HG03103 (cell line): ENCODE measurements at regions not wholly inside any gene's neighbourhood (a gene's known extent, or its start where the extent isn't known, plus 50 kb on each side); places are given as distances from the start of the nearest gene placed in this dataset.
A peak's percentile ranks its signal among the peaks of the same experiment; 100 is the strongest.

Source experiments
- ATAC-seq: cut with Tn5 transposase; IDR thresholded peaks from one replicate; pipeline ENCODE4 v1.9.1; 2021; ENCODE audit warnings: low read depth; ENCODE audit not compliant: unreplicated experiment

DNA sequence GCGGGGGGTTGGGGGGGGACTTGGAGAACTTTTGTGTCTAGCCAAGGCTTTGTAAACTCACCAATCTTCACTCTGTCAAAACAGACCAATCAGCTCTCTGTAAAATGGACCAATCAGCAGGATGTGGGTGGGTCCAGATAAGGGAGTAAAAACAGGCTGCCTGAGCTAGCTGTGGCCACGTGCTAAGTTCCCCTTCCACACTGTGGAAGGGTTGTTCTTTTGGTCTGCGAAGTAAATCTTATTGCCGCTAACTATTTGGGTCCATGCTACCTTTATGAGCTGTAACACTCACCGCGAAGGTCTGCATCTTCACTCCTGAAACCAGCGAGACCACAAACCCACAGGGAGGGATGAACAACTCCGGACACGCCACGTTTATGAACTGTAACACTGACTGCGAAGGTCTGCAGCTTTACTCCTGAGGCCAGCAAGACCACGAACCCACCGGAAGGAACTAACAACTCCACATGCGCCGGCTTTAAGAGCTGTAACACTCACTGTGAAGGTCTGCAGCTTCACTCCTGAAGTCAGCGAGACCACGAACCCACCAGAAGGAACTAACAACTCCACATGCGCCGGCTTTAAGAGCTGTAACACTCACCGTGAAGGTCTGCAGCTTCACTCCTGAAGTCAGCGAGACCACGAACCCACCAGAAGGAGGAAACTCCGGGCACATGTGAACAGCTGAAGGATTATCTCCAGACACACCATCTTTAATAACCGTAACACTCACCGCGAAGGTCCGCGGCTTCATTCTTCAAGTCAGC lies 186.6 kb downstream of the ID4 start:
- peak; percentile 81 for ATAC-seq

DNA sequence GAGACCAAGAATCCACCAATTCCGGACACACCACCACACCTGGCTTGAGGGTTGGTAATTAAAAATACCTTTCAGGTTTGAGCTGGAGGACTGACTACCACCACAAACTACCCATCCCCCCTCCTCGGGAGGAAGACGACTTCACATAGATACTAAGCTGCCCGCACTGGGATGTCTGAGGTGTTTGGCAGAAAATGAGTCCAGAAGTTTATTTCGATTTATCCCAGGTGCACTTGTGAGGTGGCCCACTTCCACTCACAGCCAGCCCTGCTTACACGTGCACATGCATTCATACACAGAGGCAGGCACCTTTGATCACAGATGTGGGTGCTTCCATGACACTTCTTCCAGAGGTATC lies 187.1 kb downstream of the ID4 start:
- no peak for ATAC-seq

DNA sequence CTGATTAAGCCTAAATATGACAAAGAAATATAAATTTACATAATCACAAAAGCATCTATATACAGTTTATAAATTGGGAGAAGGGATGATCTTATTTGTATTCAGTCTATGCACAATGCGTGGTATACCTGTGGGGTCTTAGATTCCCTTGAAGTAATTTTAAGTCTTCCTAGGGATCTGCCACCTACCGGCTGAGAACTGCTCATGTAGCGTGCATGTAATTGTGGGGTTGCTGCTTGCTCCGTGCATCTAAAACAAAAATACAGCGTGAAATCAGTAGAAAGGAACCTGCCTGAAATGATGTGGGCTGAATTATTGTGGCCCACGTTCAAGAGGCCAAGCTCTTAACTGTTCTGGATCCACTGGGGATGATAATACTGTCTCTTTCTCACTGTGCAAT lies 187.3 kb downstream of the MBOAT1 start:
- ATAC-seq, result no peak

DNA sequence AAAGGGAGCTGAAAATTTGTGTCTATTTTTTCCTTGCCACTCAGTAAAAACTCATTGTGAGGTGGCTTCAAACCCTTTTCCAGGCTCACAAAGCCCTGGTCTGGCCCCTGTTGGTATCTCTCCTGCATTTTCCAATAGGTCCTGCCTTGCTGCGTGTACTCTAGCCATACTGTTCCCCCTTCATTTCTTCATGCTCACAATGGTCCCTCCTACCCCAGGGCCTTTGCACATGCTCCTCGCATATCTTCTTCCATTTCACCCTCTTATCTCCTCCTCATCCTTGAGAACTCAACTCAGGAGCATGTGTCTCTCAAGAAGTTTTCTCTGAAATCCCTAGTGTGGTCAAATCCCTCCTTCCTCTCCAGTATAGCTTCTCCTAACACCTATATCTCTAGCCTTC lies 186.6 kb downstream of the MBOAT1 start:
- no peak for ATAC-seq

DNA sequence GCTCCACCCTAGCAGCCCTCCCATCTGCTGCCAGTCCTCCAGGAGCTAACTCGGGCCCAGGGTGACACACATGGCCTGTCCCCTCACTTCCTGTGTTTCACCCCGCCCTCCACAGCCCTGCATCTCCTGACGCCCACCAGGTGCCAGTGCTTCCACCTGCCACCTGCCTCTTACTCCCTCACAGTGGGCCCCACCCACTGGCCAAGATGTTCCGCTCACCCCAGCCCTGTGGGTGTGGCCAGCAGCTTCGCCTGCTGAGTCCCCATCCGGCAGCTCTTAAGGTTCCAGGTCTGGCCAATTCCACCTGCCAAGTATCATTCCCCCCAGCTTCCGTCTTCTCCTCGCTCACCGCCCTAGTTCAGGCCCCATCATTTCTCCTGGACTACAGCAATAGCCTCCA lies 184.1 kb downstream of the MBOAT1 start:
- no peak for ATAC-seq

DNA sequence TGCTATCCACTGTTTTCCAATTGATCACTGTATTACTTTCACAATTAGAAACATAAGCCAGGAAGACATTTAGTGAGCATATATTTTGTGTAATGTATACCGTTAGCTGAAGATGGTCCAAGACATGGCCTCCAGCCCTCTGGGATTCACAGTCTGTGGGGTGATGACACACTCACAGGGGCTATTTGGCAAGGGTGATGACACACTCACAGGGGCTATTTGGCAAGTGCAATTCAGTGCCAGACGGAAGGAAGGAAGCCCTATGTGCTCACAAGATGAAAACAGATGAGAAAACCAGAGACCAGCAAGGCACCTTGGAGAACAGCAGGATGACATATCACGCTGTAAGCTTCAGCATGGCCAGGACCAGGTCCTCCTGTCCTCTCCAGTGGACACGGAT lies 183.7 kb downstream of the MBOAT1 start:
- no peak for ATAC-seq

DNA sequence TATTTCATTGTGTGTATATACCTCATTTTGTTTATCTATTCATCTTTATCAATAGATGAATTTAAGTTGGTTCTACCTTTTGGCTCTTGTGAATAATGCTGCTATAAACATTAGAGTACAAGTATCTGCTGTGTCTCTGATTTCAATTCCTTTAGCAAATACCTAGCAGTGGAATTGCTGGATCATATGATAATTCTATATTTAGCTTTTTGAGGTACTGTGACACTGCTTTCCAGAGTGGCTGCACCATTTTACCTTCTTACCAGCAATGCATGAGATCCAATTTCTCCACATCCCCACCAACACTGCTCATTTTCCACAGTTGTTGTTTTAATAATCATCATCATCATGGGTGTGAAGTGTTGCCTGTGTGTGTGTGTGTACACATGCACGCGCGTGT lies 182.3 kb downstream of the MBOAT1 start:
- no peak for ATAC-seq

DNA sequence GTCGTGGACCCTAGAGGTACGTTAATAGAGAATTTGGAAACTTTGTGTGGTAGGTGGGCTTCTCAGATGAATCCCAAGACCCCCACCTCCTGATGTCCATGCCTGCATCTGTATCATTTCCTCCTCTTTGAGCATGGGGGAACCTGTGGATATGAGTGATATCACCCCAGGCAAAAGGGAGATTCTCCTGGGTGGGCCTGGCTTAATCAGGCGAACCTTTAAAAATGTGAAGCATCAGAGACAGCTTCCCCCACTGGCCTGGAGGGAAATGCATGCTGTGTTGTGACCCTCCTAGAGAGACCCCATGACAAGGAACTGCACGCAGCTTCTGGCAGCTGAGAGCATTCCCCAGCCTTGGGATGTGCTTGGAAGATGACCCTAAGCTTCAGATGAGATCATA lies 180.9 kb downstream of the MBOAT1 start:
- no peak for ATAC-seq

DNA sequence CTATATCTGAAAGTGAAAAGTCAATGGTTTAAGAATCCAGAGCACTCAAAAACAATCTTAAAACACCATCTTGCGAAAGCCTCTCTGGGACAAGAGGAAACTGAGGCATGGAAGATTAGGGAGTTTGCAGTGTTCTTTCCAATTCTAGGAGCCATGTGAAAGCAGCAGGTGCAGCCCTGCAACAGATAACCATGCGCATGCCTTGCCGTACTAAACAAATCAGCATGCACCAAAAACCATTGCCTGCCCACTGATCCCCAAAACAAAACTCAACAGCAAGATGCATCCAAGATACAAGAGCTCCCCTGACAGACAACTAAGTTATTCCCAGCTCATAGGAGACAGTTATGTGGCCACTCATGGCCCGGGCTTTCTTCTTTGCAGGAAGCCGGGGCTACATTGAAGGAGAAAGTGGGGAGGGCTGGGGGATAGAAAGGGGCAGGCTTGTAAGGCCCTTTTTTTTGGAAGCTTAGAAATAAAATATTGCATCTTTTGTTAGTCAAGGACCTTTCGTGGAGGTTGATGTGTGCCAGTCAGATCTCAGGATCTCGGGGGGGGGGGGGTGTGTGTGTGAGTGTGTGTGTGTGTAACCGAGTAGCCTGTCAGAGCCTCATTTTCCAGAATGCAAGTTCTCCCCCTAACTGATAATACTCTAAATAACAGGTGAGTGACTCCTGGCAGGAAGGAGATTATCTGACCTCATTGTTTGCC lies 178.4 kb downstream of the MBOAT1 start:
- no peak for ATAC-seq

DNA sequence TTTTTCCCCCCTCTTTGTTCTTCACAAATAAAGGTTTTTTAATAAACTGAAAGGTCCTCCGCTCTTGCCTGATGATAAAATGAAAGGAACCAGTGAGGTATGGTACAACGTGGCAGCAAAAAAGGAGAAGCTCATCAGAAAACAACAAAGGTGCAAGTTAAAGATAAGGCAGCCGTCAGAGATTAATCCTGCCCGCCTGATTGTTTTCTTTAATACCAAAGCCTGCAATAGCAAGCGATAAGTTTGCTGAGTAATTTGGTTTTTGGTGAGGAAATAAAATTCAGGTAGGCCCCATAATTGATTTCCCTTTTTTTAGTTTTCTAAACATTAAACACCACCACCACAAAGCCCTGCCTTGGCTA lies 177.9 kb downstream of the MBOAT1 start:
- ATAC-seq, result no peak

DNA sequence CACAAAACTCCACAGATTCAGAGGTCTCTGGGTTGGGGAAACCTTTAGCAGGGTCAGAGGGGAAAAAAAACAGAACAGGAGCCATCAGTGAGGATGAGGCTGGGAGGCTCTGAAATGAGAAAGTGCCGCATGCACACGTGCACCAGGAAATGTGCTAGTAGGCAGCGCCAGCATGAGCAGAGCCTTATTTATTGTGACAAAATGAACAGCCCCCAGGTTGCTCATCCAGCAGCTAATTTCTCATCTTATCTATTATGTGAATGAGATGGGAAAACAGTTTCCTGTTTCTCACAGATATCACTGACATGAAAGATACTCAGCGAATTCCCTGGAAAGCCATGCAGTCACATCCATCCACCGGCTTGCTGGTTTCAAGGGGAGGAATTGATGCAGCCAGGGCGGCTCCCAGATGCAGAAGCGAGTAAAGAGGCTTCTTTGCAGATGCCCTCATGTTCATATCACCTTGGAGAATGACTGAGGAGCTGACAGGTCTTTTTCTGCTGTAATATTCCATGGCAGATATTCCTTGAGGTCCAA lies 176.1 kb downstream of the MBOAT1 start:
- no peak for ATAC-seq

DNA sequence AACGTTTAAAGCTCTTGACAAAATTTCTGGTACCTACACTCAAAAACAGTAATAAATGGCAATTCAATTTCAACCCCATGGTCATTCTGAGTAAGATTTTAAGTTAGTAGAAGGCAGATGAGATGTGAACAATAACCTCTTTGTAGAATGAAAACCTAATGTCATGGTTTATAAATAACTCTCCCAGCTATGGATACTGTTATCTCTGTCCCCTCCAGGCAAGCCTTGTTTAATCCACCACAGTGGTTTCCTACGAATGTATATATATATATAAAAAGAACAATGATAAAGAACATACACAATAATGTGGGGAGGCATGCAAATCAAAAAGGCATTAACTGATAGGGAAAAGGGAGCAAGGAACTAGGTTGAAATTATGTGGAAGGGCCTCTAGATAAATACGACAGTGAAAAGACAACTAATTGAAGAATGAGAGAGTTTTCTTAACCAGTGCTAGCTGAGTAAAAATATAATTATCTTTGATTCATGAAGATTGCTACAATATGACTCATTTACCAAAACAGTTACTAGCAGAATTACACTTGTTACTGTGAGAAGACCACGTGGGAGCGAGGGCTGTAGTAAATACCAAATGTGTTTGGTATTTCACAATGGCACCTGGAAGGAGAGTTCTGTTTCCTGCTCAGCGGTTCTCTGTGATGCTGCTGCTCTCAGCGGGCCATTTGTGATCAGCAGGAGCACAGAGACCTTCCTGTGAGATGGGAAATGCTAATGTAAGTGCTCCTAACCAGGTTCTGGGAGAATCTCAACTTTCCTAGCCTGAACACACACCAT lies 173.7 kb downstream of the MBOAT1 start:
- no peak for ATAC-seq

DNA sequence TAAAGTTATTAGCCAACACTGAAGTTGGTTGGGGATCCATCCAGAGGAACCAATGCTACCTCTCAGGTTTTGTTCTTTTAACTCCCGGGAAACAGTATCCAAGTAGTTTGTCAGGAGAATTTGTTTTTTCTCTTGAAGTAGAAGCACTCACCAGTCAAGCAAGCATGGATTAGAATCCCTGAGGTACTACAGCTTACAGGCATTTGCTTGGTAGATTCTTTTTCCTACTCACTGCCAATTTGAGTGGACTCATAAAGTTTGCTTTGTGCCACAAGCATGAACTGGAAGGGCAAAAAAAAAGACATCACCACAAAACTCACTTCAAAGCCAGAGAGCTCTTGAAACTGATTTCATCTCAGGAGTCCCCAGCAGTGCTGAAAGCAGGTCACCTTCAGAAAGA lies 167.4 kb downstream of the MBOAT1 start:
- no peak for ATAC-seq
